GM23248 (cell line): ENCODE measurements at regions not wholly inside any gene's neighbourhood (a gene's known extent, or its start where the extent isn't known, plus 50 kb on each side); places are given as distances from the start of the nearest gene placed in this dataset.

Experiments used
- EZH2 ChIP-seq: fragments of 200-600 bp; sonication (generic); IDR thresholded peaks from 2 replicates; pipeline ENCODE4 v1.6.1; 2018; ENCODE audit warnings: antibody characterized with exemption, mild to moderate bottlenecking; ENCODE audit not compliant: insufficient read depth, poor library complexity, severe bottlenecking
- EZH2phosphoT487 ChIP-seq: fragments of 200-600 bp; sonication (generic); IDR thresholded peaks from 2 replicates; pipeline ENCODE4 v1.6.1; 2018; ENCODE audit warnings: antibody characterized with exemption, moderate library complexity, mild to moderate bottlenecking, low read depth; ENCODE audit not compliant: insufficient read depth

DNA sequence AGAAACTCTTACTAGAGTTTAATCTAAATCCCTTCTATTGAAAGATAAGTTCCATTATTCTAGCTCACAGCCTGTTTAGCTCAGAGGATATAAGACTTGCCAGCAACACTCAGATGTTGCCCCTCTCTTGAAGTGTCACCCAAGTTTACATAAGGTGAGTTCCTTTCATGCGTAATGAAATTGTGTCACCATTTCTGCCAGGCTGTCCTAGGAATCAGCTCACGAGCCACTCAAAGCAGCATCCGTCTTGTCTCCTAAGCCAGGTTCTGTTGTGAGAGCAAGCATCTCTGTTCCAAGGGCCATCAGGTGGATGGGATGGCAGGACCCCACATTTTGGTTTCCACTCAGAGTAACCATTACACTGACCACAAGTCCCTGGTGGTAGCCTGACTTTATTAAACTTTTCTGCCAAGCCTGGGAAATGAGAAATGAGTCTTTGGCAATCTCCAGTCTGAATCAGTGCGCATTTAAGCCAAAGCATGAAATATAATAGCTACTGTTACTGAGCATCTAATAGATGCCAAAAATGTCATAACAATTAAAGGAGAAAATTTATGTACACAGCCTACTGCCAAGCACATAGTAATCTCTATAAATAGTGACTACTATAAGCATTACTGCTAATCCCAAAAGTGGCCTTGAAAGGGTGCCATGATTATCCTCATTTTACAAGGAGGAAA, 179.6 kb upstream of the MIR17HG start:
- TF ChIP-seq EZH2 (no peak), EZH2phosphoT487 (no peak)
